ENCODE measurements at regions not wholly inside any gene's neighbourhood (a gene's known extent, or its start where the extent isn't known, plus 50 kb on each side); places are given as distances from the start of the nearest gene placed in this dataset.

- Histone ChIP-seq H3K4me2 (ENCODE audit: low read length) (no peak overlapping the region), H3K4ac (ENCODE audit: low read depth, low read length) (no peak overlapping the region), H3K36me3 (ENCODE audit: control insufficient read depth, insufficient read depth, low read length) (no peaks in the 10 kb centered on the region), H3K27me3 (ENCODE audit: insufficient read depth, low read length, poor library complexity) (no peaks in the 10 kb centered on the region), H3K9ac (ENCODE audit: low read length) (no peak overlapping the region), H2AK5ac (ENCODE audit: low read length) (no peak overlapping the region), H3K79me1 (ENCODE audit: low read length) (no peaks in the 10 kb centered on the region), H3K4me1 (ENCODE audit: control insufficient read depth, low read depth, low read length) (no peaks in the 10 kb centered on the region), H3K23ac (ENCODE audit: low read length) (no peak overlapping the region), H4K8ac (ENCODE audit: low read depth, low read length) (no peak overlapping the region), H3K27ac (ENCODE audit: low read depth, low read length) (no peak overlapping the region), H3K79me2 (ENCODE audit: control insufficient read depth, insufficient read depth, low read length) (no peaks in the 10 kb centered on the region), H4K5ac (ENCODE audit: low read length) (no peak overlapping the region), H3K56ac (ENCODE audit: low read length) (no peak overlapping the region), H2BK5ac (ENCODE audit: low read length) (no peak overlapping the region), H3K18ac (ENCODE audit: low read length) (no peak overlapping the region), H2BK15ac (replicated peaks; ENCODE audit: low read depth) (no peak overlapping the region), H2BK120ac (ENCODE audit: low read depth, low read length) (no peak overlapping the region), H3K4me3 (ENCODE audit: low read length) (no peak overlapping the region)
- WGBS (ENCODE audit: extremely low coverage, insufficient coverage, low lambda C conversion rate), result no CpG with 5 or more reads among the region's 3 CpGs
- no peak for DNase-seq
Measured at GRCh38 chrY:8361715-8362114, 975.5 kb upstream of the TSPY4 start.

- H3K56ac ChIP-seq (ENCODE audit: low read length), result no peak overlapping the region
- H3K4ac ChIP-seq (ENCODE audit: low read depth, low read length), result no peak overlapping the region
- no CpG with 5 or more reads among the region's 3 CpGs for WGBS (ENCODE audit: extremely low coverage, insufficient coverage, low lambda C conversion rate)
- H3K4me3 ChIP-seq (ENCODE audit: low read length), result no peak overlapping the region
- H3K79me1 ChIP-seq (ENCODE audit: low read length), result no peaks in the 10 kb centered on the region
- no peaks in the 10 kb centered on the region for H3K79me2 ChIP-seq (ENCODE audit: control insufficient read depth, insufficient read depth, low read length)
- no peak overlapping the region for H3K27ac ChIP-seq (ENCODE audit: low read depth, low read length)
- H3K9ac ChIP-seq (ENCODE audit: low read length), result no peak overlapping the region
- H3K23ac ChIP-seq (ENCODE audit: low read length), result no peak overlapping the region
- no peak overlapping the region for H2BK120ac ChIP-seq (ENCODE audit: low read depth, low read length)
- DNase-seq, result no peak
- no peak overlapping the region for H2BK15ac ChIP-seq (replicated peaks; ENCODE audit: low read depth)
- H3K4me1 ChIP-seq (ENCODE audit: control insufficient read depth, low read depth, low read length), result no peaks in the 10 kb centered on the region
- H3K18ac ChIP-seq (ENCODE audit: low read length), result no peak overlapping the region
- H4K5ac ChIP-seq (ENCODE audit: low read length), result no peak overlapping the region
- H3K4me2 ChIP-seq (ENCODE audit: low read length), result no peak overlapping the region
- H2BK5ac ChIP-seq (ENCODE audit: low read length), result no peak overlapping the region
- no peaks in the 10 kb centered on the region for H3K36me3 ChIP-seq (ENCODE audit: control insufficient read depth, insufficient read depth, low read length)
- H3K27me3 ChIP-seq (ENCODE audit: insufficient read depth, low read length, poor library complexity), result no peaks in the 10 kb centered on the region
- H4K8ac ChIP-seq (ENCODE audit: low read depth, low read length), result no peak overlapping the region
- H2AK5ac ChIP-seq (ENCODE audit: low read length), result no peak overlapping the region
Measured at GRCh38 chrY:8377491-8377890, 959.8 kb upstream of the TSPY4 start.

- WGBS (ENCODE audit: extremely low coverage, insufficient coverage, low lambda C conversion rate), result no CpG with 5 or more reads among the region's 3 CpGs
- Histone ChIP-seq H3K56ac (ENCODE audit: low read length) (no peak overlapping the region), H2AK5ac (ENCODE audit: low read length) (no peak overlapping the region), H4K8ac (ENCODE audit: low read depth, low read length) (no peak overlapping the region), H3K27ac (ENCODE audit: low read depth, low read length) (no peak overlapping the region), H3K79me1 (ENCODE audit: low read length) (no peaks in the 10 kb centered on the region), H2BK120ac (ENCODE audit: low read depth, low read length) (no peak overlapping the region), H4K5ac (ENCODE audit: low read length) (no peak overlapping the region), H3K18ac (ENCODE audit: low read length) (no peak overlapping the region), H3K27me3 (ENCODE audit: insufficient read depth, low read length, poor library complexity) (no peaks in the 10 kb centered on the region), H3K4me1 (ENCODE audit: control insufficient read depth, low read depth, low read length) (no peaks in the 10 kb centered on the region), H3K4ac (ENCODE audit: low read depth, low read length) (no peak overlapping the region), H3K23ac (ENCODE audit: low read length) (no peak overlapping the region), H3K9ac (ENCODE audit: low read length) (no peak overlapping the region), H3K4me3 (ENCODE audit: low read length) (no peak overlapping the region), H2BK15ac (replicated peaks; ENCODE audit: low read depth) (no peak overlapping the region), H3K36me3 (ENCODE audit: control insufficient read depth, insufficient read depth, low read length) (no peaks in the 10 kb centered on the region), H3K79me2 (ENCODE audit: control insufficient read depth, insufficient read depth, low read length) (no peaks in the 10 kb centered on the region), H2BK5ac (ENCODE audit: low read length) (no peak overlapping the region), H3K4me2 (ENCODE audit: low read length) (no peak overlapping the region)
- no peak for DNase-seq
Measured at GRCh38 chrY:8379800-8380199, 957.5 kb upstream of the TSPY4 start.

- Histone ChIP-seq H3K79me2 (ENCODE audit: control insufficient read depth, insufficient read depth, low read length) (no peaks in the 10 kb centered on the region), H2AK5ac (ENCODE audit: low read length) (no peak overlapping the region), H3K4ac (ENCODE audit: low read depth, low read length) (no peak overlapping the region), H3K79me1 (ENCODE audit: low read length) (no peaks in the 10 kb centered on the region), H3K4me3 (ENCODE audit: low read length) (no peak overlapping the region), H4K8ac (ENCODE audit: low read depth, low read length) (no peak overlapping the region), H3K27ac (ENCODE audit: low read depth, low read length) (no peak overlapping the region), H3K36me3 (ENCODE audit: control insufficient read depth, insufficient read depth, low read length) (no peaks in the 10 kb centered on the region), H2BK120ac (ENCODE audit: low read depth, low read length) (no peak overlapping the region), H3K56ac (ENCODE audit: low read length) (no peak overlapping the region), H2BK5ac (ENCODE audit: low read length) (no peak overlapping the region), H3K18ac (ENCODE audit: low read length) (no peak overlapping the region), H3K23ac (ENCODE audit: low read length) (no peak overlapping the region), H2BK15ac (replicated peaks; ENCODE audit: low read depth) (no peak overlapping the region), H4K5ac (ENCODE audit: low read length) (no peak overlapping the region), H3K27me3 (ENCODE audit: insufficient read depth, low read length, poor library complexity) (no peaks in the 10 kb centered on the region), H3K9ac (ENCODE audit: low read length) (no peak overlapping the region), H3K4me2 (ENCODE audit: low read length) (no peak overlapping the region), H3K4me1 (ENCODE audit: control insufficient read depth, low read depth, low read length) (no peaks in the 10 kb centered on the region)
- no peak for DNase-seq
- no CpG with 5 or more reads among the region's 4 CpGs for WGBS (ENCODE audit: extremely low coverage, insufficient coverage, low lambda C conversion rate)
Measured at GRCh38 chrY:8381425-8381824, 955.8 kb upstream of the TSPY4 start.

GRCh38 chrY:8386053-8386452 is 951.2 kb upstream of the TSPY4 start:
- WGBS (ENCODE audit: extremely low coverage, insufficient coverage, low lambda C conversion rate), result no CpG with 5 or more reads among the region's 1 CpG
- H3K4me1 ChIP-seq (ENCODE audit: control insufficient read depth, low read depth, low read length), result no peaks in the 10 kb centered on the region
- no peak for DNase-seq
- no peak overlapping the region for H2BK5ac ChIP-seq (ENCODE audit: low read length)
- H3K23ac ChIP-seq (ENCODE audit: low read length), result no peak overlapping the region
- H3K4me3 ChIP-seq (ENCODE audit: low read length), result no peak overlapping the region
- H3K27ac ChIP-seq (ENCODE audit: low read depth, low read length), result no peak overlapping the region
- no peaks in the 10 kb centered on the region for H3K27me3 ChIP-seq (ENCODE audit: insufficient read depth, low read length, poor library complexity)
- H3K4me2 ChIP-seq (ENCODE audit: low read length), result no peak overlapping the region
- no peaks in the 10 kb centered on the region for H3K36me3 ChIP-seq (ENCODE audit: control insufficient read depth, insufficient read depth, low read length)
- no peak overlapping the region for H3K9ac ChIP-seq (ENCODE audit: low read length)
- H3K18ac ChIP-seq (ENCODE audit: low read length), result no peak overlapping the region
- H3K79me2 ChIP-seq (ENCODE audit: control insufficient read depth, insufficient read depth, low read length), result no peaks in the 10 kb centered on the region
- H2AK5ac ChIP-seq (ENCODE audit: low read length), result no peak overlapping the region
- H2BK120ac ChIP-seq (ENCODE audit: low read depth, low read length), result no peak overlapping the region
- H3K79me1 ChIP-seq (ENCODE audit: low read length), result no peaks in the 10 kb centered on the region
- no peak overlapping the region for H4K5ac ChIP-seq (ENCODE audit: low read length)
- no peak overlapping the region for H3K56ac ChIP-seq (ENCODE audit: low read length)
- no peak overlapping the region for H3K4ac ChIP-seq (ENCODE audit: low read depth, low read length)
- no peak overlapping the region for H4K8ac ChIP-seq (ENCODE audit: low read depth, low read length)
- H2BK15ac ChIP-seq (replicated peaks; ENCODE audit: low read depth), result no peak overlapping the region

- Histone ChIP-seq H4K8ac (ENCODE audit: low read depth, low read length) (no peak overlapping the region), H3K36me3 (ENCODE audit: control insufficient read depth, insufficient read depth, low read length) (no peaks in the 10 kb centered on the region), H3K79me2 (ENCODE audit: control insufficient read depth, insufficient read depth, low read length) (no peaks in the 10 kb centered on the region), H3K27me3 (ENCODE audit: insufficient read depth, low read length, poor library complexity) (no peaks in the 10 kb centered on the region), H3K56ac (ENCODE audit: low read length) (no peak overlapping the region), H3K4me2 (ENCODE audit: low read length) (no peak overlapping the region), H3K9ac (ENCODE audit: low read length) (no peak overlapping the region), H3K27ac (ENCODE audit: low read depth, low read length) (no peak overlapping the region), H2AK5ac (ENCODE audit: low read length) (no peak overlapping the region), H2BK15ac (replicated peaks; ENCODE audit: low read depth) (no peak overlapping the region), H3K79me1 (ENCODE audit: low read length) (no peaks in the 10 kb centered on the region), H3K4ac (ENCODE audit: low read depth, low read length) (no peak overlapping the region), H3K23ac (ENCODE audit: low read length) (no peak overlapping the region), H4K5ac (ENCODE audit: low read length) (no peak overlapping the region), H3K18ac (ENCODE audit: low read length) (no peak overlapping the region), H3K4me1 (ENCODE audit: control insufficient read depth, low read depth, low read length) (no peaks in the 10 kb centered on the region), H3K4me3 (ENCODE audit: low read length) (no peak overlapping the region), H2BK120ac (ENCODE audit: low read depth, low read length) (no peak overlapping the region), H2BK5ac (ENCODE audit: low read length) (no peak overlapping the region)
- DNase-seq, result no peak
Measured at GRCh38 chrY:8388512-8388911, 948.8 kb upstream of the TSPY4 start.
